ENCODE measurements at regions not wholly inside any gene's neighbourhood (a gene's known extent, or its start where the extent isn't known, plus 50 kb on each side); places are given as distances from the start of the nearest gene placed in this dataset.
"Not testable (repeated sequence)": the region's sequence is repeated elsewhere in the genome, so short reads cannot be mapped to it uniquely, and the experiment has no call there.

- DNase-seq = no peak
These were observed 144.2 kb upstream of the RAPGEF2 start for GRCh38 chr4:158958489-158959270.

- no peak for DNase-seq
These were observed 140.5 kb upstream of the RAPGEF2 start for GRCh38 chr4:158962393-158962792.

GRCh38 chr4:158963282-158963681 lies 139.6 kb upstream of the RAPGEF2 start:
- not testable (repeated sequence) for DNase-seq

- no peak for DNase-seq
These were observed 138.7 kb upstream of the RAPGEF2 start for GRCh38 chr4:158964114-158964727.

- DNase-seq = no peak
These were observed 138.2 kb upstream of the RAPGEF2 start for GRCh38 chr4:158964728-158965124.

GRCh38 chr4:158965226-158965625 lies 137.7 kb upstream of the RAPGEF2 start:
- no peak for DNase-seq

- DNase-seq = no peak
These were observed 136.8 kb upstream of the RAPGEF2 start for GRCh38 chr4:158966091-158966490.

- DNase-seq = no peak
These were observed 133.9 kb upstream of the RAPGEF2 start for GRCh38 chr4:158968961-158969360.

GRCh38 chr4:158970812-158971211 lies 132.1 kb upstream of the RAPGEF2 start:
- no peak for DNase-seq

- DNase-seq = not testable (repeated sequence)
These were observed 128.4 kb upstream of the RAPGEF2 start for GRCh38 chr4:158974438-158974837.

- DNase-seq = not testable (repeated sequence)
These were observed 122.2 kb upstream of the RAPGEF2 start for GRCh38 chr4:158980711-158981110.

- DNase-seq = no peak
These were observed 111.2 kb upstream of the RAPGEF2 start for GRCh38 chr4:158991534-158992155.

- DNase-seq = no peak
These were observed 109.0 kb upstream of the RAPGEF2 start for GRCh38 chr4:158993891-158994290.

- DNase-seq = no peak
These were observed 107.8 kb upstream of the RAPGEF2 start for GRCh38 chr4:158995040-158995439.

GRCh38 chr4:158995965-158996364 lies 106.9 kb upstream of the RAPGEF2 start:
- DNase-seq = no peak

- no peak for DNase-seq
These were observed 106.2 kb upstream of the RAPGEF2 start for GRCh38 chr4:158996669-158997074.

GRCh38 chr4:158997660-158998349 lies 105.1 kb upstream of the RAPGEF2 start:
- no peak for DNase-seq

GRCh38 chr4:158998624-158999023 lies 104.3 kb upstream of the RAPGEF2 start:
- DNase-seq = no peak

GRCh38 chr4:158999166-158999682 lies 103.7 kb upstream of the RAPGEF2 start:
- no peak for DNase-seq

- DNase-seq = no peak
These were observed 103.0 kb upstream of the RAPGEF2 start for GRCh38 chr4:158999849-159000248.

GRCh38 chr4:159002950-159003349 lies 99.9 kb upstream of the RAPGEF2 start:
- no peak for DNase-seq

GRCh38 chr4:159003420-159004253 lies 99.2 kb upstream of the RAPGEF2 start:
- DNase-seq = no peak
